Adrenal gland (tissue), 9 donors: ENCODE measurements at regions not wholly inside any gene's neighbourhood (a gene's known extent, or its start where the extent isn't known, plus 50 kb on each side); places are given as distances from the start of the nearest gene placed in this dataset.

Source experiments
- DNase-seq, 7 donors: peaks; one replicate each; pipeline ENCODE4 v3.0.0-alpha.2; 2019 to 2020
- H3K27ac ChIP-seq, 5 donors: fragments of 200-600 bp; sonication (generic) in 4 of 5; 1 replicate in 3 of 5; 2 replicates in 2 of 5; pipeline versions ENCODE4 v1.5.1 to v1.8.0; 2016 to 2020; ENCODE audit warnings: mild to moderate bottlenecking in 1 of 5
- H3K27me3 ChIP-seq: fragments of 200-600 bp; 2 replicates; pipeline ENCODE4 v1.8.0; 2021
- H3K36me3 ChIP-seq, 2 donors: fragments of 200-600 bp; replicated peaks in 1 of 2; 1 replicate in 1 of 2; 2 replicates in 1 of 2; pipeline versions ENCODE4 v1.5.1 to v1.8.0; 2018 to 2022
- H3K4me1 ChIP-seq, 2 donors: fragments of 200-600 bp; replicated peaks in 1 of 2; 1 replicate in 1 of 2; 2 replicates in 1 of 2; pipeline versions ENCODE4 v1.5.1 to v1.8.0; 2018 to 2021
- H3K4me3 ChIP-seq, 4 donors: fragments of 200-600 bp; sonication (generic) in 3 of 4; one replicate each; pipeline ENCODE4 v1.5.1; 2016 to 2018
- H3K9me3 ChIP-seq, 3 donors: fragments of 200-600 bp; sonication (generic) in 1 of 3; replicated peaks in 1 of 3; 1 replicate in 2 of 3; 2 replicates in 1 of 3; pipeline versions ENCODE4 v1.5.1 to v1.8.0; 2016 to 2021
- CTCF ChIP-seq, 6 experiments: fragments of 450-650 bp in 4 of 6; fragments of 200-600 bp in 2 of 6; sonication (generic) in 1 of 6; IDR thresholded peaks; 1 replicate in 5 of 6; 2 replicates in 1 of 6; pipeline versions ENCODE4 v1.5.1 to v1.8.0; 2016 to 2021; ENCODE audit warnings: antibody characterized with exemption in 6 of 6, mild to moderate bottlenecking in 2 of 6, moderate library complexity in 1 of 6
- POLR2A ChIP-seq, 2 donors: fragments of 450-650 bp; IDR thresholded peaks; one replicate each; pipeline ENCODE4 v1.6.1; 2017; ENCODE audit warnings: antibody characterized with exemption in 2 of 2, mild to moderate bottlenecking in 2 of 2, moderate library complexity in 1 of 2
- WGBS, 4 donors: extraction: QIAGEN DNeasy Blood & Tissue Kit in 2 of 4; methylation state at CpG; one replicate each; pipeline versions ENCODE4 v1.1.5 to v1.1.7; 2013 to 2017; 5-methylcytosine and 5-hydroxymethylcytosine counted together
- intact Hi-C, 2 donors: fragments of 100-400 bp; cut with DNase I; formaldehyde crosslinking; loops; one replicate each; pipeline versions ENCODE4 v1.14.1 to v1.15.0; 2022 to 2023
- donor health status: healthy with polysubstance abuse.
- donor health status: Bipolar disorder and iron deficiency.
- donor health status: DM: yes; HTN: yes; CAD: no.
- donor health status: DM: no; HTN: no; CAD: no.
- donor health status: DM: no; HTN: no; CAD: no.

- no peak overlapping the region for H3K27ac ChIP-seq
- H3K9me3 ChIP-seq: no peaks in the 10 kb centered on the region
- 55 to 88% (median 69%) methylated on average over 2 of the region's 2 CpGs for WGBS, 4 donors
- no peaks in the 10 kb centered on the region for H3K27me3 ChIP-seq
- H3K4me1 ChIP-seq: peaks cover 0 to 4% of the 10 kb centered on the region in 2 donors
- TF ChIP-seq CTCF (IDR thresholded peaks at IDR 0.05): no peak
- TF ChIP-seq POLR2A (IDR thresholded peaks at IDR 0.05): no peak
- DNase-seq: no peak
- intact Hi-C loops: no loop called here
- no peak overlapping the region for H3K4me3 ChIP-seq
- no peaks in the 10 kb centered on the region for H3K36me3 ChIP-seq
Measured at GRCh38 chr11:27860811-27861210, 160.6 kb upstream of the BDNF start.

GRCh38 chr11:27858866-27859265 is 158.6 kb upstream of the BDNF start:
- no peak for TF ChIP-seq CTCF (IDR thresholded peaks at IDR 0.05)
- TF ChIP-seq POLR2A (IDR thresholded peaks at IDR 0.05): no peak
- WGBS, 4 donors: 70 to 81% (median 74%) methylated on average over 3 of the region's 3 CpGs
- Histone ChIP-seq H3K4me3 (no peak overlapping the region), H3K9me3 (no peaks in the 10 kb centered on the region), H3K27me3 (no peaks in the 10 kb centered on the region), H3K36me3 (no peaks in the 10 kb centered on the region), H3K27ac (no peak overlapping the region), H3K4me1 (peaks cover 0 to 4% of the 10 kb centered on the region in 2 donors)
- DNase-seq: no peak
- intact Hi-C loops: loop anchor here in 1 of 2 donors (10.0 kb wide), 1 partner anchor 64 kb away; no protein-coding TSS in a partner anchor

- Histone ChIP-seq H3K9me3 (no peaks in the 10 kb centered on the region), H3K4me1 (peaks cover 0 to 4% of the 10 kb centered on the region in 2 donors), H3K27ac (no peak overlapping the region), H3K36me3 (no peaks in the 10 kb centered on the region), H3K27me3 (no peaks in the 10 kb centered on the region), H3K4me3 (no peak overlapping the region)
- no peak for TF ChIP-seq CTCF (IDR thresholded peaks at IDR 0.05)
- no peak for TF ChIP-seq POLR2A (IDR thresholded peaks at IDR 0.05)
- DNase-seq: no peak
- 42 to 58% (median 55%) methylated on average over 4 of the region's 4 CpGs for WGBS, 4 donors
- intact Hi-C loops: loop anchor here in 1 of 2 donors (10.0 kb wide), 1 partner anchor 63 kb away; no protein-coding TSS in a partner anchor
Measured at GRCh38 chr11:27857588-27857987, 157.3 kb upstream of the BDNF start.

- no peak for TF ChIP-seq CTCF (IDR thresholded peaks at IDR 0.05)
- TF ChIP-seq POLR2A (IDR thresholded peaks at IDR 0.05): no peak
- 48 to 67% (median 60%) methylated on average over 4 of the region's 4 CpGs for WGBS, 4 donors
Measured at GRCh38 chr11:27857014-27857413, 156.8 kb upstream of the BDNF start.

More at GRCh38 chr11:27857014-27857413, 156.8 kb upstream of the BDNF start:
- Histone ChIP-seq H3K36me3 (no peaks in the 10 kb centered on the region), H3K4me3 (no peak overlapping the region), H3K4me1 (no peaks in the 10 kb centered on the region), H3K27ac (no peak overlapping the region), H3K27me3 (no peaks in the 10 kb centered on the region), H3K9me3 (no peaks in the 10 kb centered on the region)
- DNase-seq: no peak
- intact Hi-C loops: loop anchor here in 1 of 2 donors (10.0 kb wide), 1 partner anchor 62 kb away; no protein-coding TSS in a partner anchor
